Large intestine (tissue), 3 donors: ENCODE measurements at regions not wholly inside any gene's neighbourhood (a gene's known extent, or its start where the extent isn't known, plus 50 kb on each side); places are given as distances from the start of the nearest gene placed in this dataset.
"Not testable (repeated sequence)": the region's sequence is repeated elsewhere in the genome, so short reads cannot be mapped to it uniquely, and the experiment has no call there.

Source experiments
- DNase-seq, 2 donors: peaks; one replicate each; pipeline versions ENCODE4 v3.0.0 to v3.0.0-alpha.2; 2013
- H3K27ac ChIP-seq: one replicate; pipeline ENCODE4 v1.5.1; 2013; ENCODE audit warnings: low read length
- H3K27me3 ChIP-seq: 2 replicates; pipeline ENCODE4 v1.6.1; 2013; ENCODE audit warnings: low read length; ENCODE audit not compliant: control insufficient read depth, insufficient read depth
- H3K36me3 ChIP-seq: 2 replicates; pipeline ENCODE4 v1.6.1; 2013; ENCODE audit warnings: low read length; ENCODE audit not compliant: control insufficient read depth, insufficient read depth
- H3K4me1 ChIP-seq: one replicate; pipeline ENCODE4 v1.6.1; 2013; ENCODE audit warnings: low read length; ENCODE audit not compliant: control insufficient read depth, insufficient read depth
- H3K4me3 ChIP-seq: one replicate; pipeline ENCODE4 v1.5.1; 2013; ENCODE audit warnings: low read length
- H3K9me3 ChIP-seq: one replicate; pipeline ENCODE4 v1.6.1; 2013; ENCODE audit warnings: mild to moderate bottlenecking, low read depth, low read length, moderate library complexity; ENCODE audit not compliant: control insufficient read depth
- WGBS: methylation state at CpG from one replicate; pipeline ENCODE4 v1.1.5; 2013; ENCODE audit warnings: low lambda C conversion rate; ENCODE audit not compliant: insufficient coverage; 5-methylcytosine and 5-hydroxymethylcytosine counted together

DNA sequence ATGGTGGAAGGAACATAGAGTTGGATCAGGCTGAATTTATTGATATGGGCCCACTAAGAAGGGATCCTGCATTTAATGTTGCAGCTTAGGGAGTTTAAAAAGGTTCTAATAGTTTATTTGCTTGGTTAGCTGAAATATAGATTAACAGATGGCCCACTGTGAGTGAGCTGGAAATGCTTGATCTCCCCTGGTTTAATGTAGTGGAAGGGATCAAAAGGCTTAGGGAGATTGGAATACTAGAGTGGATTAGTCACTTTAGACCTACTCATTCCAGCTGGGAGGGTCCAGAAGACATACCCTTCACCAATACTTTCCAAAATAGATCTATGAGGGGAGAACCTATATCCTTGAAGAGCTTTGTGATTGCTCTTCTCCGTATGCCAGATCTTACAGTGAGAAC lies 130.1 kb upstream of the ZC3H12C start:
- DNase-seq: no peak
- no peak overlapping the region for H3K27ac ChIP-seq
- WGBS: no CpG with 5 or more reads among the region's 1 CpG
- no peaks in the 10 kb centered on the region for H3K9me3 ChIP-seq
- no peaks in the 10 kb centered on the region for H3K27me3 ChIP-seq
- H3K4me3 ChIP-seq: no peak overlapping the region
- no peaks in the 10 kb centered on the region for H3K36me3 ChIP-seq
- H3K4me1 ChIP-seq: no peaks in the 10 kb centered on the region

DNA sequence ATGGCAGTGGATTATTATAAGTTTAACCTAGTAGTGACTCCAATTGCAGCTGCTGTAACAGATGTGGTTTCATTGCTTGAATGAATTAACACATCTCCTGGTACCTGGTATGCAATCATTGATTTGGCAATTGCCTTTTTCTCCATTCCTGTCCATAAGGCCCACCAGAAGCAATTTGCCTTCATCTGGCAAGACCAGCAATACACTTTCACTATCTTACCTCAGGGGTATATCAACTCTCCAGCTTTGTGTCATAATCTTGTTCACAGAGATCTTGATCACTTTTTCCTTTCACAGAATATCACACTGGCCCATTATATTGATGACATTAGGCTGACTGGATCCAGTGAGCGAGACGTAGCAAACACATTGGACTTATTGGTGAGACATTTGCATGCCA lies 128.7 kb upstream of the ZC3H12C start:
- no peaks in the 10 kb centered on the region for H3K36me3 ChIP-seq
- no peak for DNase-seq
- no peak overlapping the region for H3K4me3 ChIP-seq
- 100% methylated on average over 1 of the region's 2 CpGs for WGBS
- H3K9me3 ChIP-seq: no peaks in the 10 kb centered on the region
- H3K27me3 ChIP-seq: no peaks in the 10 kb centered on the region
- H3K4me1 ChIP-seq: no peaks in the 10 kb centered on the region
- no peak overlapping the region for H3K27ac ChIP-seq

DNA sequence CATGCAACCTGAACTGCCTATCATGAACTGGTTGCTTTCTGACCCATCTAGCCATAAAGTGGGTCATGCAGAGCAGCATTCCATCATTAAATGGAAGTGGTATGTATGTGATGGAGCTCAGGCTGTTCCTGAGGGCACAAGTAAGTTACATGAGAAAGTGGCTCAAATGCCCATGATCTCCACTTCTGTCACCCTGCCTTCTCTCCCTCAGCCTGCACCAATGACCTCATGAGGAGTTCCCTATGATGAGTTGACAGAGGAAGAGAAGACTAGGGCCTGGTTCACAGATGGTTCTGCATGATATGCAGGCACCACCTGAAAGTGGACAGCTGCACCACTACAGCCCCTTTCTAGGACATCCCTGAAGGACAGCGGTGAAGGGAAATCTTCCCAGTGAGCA lies 127.7 kb upstream of the ZC3H12C start:
- DNase-seq, H3K27me3 ChIP-seq, H3K4me3 ChIP-seq, H3K4me1 ChIP-seq, H3K27ac ChIP-seq, H3K36me3 ChIP-seq, H3K9me3 ChIP-seq: not testable (repeated sequence)
- no CpG with 5 or more reads among the region's 1 CpG for WGBS

DNA sequence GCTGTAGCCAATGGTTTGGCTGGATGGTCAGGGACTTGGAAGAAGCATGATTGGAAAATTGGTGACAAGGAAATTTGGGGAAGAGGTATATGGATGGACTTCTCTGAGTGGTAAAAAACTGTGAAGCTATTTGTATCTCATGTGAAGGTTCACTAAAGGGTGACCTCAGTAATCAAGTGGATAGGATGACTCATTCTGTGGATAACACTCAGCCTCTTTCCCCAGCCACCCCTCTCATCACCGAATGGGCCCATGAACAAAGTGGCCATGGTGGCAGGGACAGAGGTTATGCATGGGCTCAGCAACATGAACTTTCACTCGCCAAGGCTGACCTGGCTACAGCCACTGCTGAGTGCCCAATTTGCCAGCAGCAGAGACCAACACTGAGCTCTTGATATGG lies 127.3 kb upstream of the ZC3H12C start:
- not testable (repeated sequence) for H3K9me3 ChIP-seq, H3K4me1 ChIP-seq, H3K27me3 ChIP-seq, H3K27ac ChIP-seq, H3K36me3 ChIP-seq, H3K4me3 ChIP-seq, DNase-seq
- no CpG with 5 or more reads among the region's 2 CpGs for WGBS

DNA sequence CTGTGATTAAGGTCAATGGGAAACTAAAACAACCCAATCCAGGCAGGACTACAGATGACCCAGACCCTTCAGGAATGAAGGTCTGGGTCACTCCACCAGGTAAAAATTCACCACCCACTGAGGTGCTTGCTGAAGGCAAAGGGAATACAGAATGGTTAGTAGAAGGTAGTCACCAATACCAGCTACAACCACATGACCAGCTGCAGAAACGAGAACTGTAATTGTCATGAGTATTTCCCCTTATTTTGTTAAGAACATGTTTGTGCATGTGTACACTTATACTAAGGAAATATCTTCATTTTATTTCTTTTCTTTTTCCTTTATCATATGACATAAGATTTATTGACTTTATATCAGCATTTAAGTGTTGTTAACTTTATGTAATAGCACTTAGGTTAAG lies 126.1 kb upstream of the ZC3H12C start:
- H3K9me3 ChIP-seq, H3K4me1 ChIP-seq, H3K36me3 ChIP-seq, H3K4me3 ChIP-seq, H3K27ac ChIP-seq, H3K27me3 ChIP-seq, DNase-seq: not testable (repeated sequence)
- WGBS: 100% methylated on average over 1 of the region's 1 CpG

DNA sequence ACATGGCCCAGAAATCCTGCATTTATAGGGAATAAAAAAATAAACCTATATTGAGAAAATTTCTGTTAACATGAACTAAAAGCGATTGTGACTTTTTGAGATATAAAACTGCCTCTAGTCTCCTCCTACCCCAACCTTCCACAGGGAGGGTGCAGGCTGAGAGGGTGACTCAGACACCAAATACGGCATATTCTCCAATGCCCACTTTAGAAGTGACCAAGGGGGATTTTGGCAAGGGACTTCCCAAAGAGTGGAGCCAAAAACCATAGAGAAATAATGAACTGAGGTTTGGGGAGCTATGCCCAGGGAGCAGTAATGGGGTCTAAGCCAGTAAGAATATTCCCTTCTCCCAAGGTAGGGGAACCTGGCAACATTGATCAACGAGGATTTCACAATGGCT lies 124.9 kb upstream of the ZC3H12C start:
- Histone ChIP-seq H3K27me3 (no peaks in the 10 kb centered on the region), H3K4me3 (no peak overlapping the region), H3K4me1 (no peaks in the 10 kb centered on the region), H3K36me3 (no peaks in the 10 kb centered on the region), H3K9me3 (no peaks in the 10 kb centered on the region), H3K27ac (no peak overlapping the region)
- no peak for DNase-seq
- 100% methylated on average over 1 of the region's 3 CpGs for WGBS

DNA sequence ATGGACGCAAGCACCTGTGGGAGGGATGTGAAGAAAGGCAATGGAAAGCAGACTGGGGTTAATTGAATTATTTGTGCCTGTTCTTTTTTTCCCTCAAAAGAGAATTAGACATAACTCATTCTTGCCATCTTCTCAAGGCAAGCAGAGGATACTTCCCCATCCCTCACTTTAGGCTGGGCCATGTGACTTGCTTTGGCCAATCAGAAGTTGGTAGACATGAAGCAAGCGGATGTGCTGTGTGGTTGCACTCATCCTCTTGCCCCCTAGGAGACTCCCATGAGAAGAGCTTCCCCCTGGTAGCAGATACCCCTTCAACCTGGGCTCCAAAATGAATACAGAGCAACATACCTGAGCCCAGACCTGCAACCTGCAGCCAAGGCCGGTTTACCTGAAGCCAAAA lies 124.4 kb upstream of the ZC3H12C start:
- no CpG with 5 or more reads among the region's 3 CpGs for WGBS
- H3K4me1 ChIP-seq: no peaks in the 10 kb centered on the region
- no peaks in the 10 kb centered on the region for H3K36me3 ChIP-seq
- H3K27ac ChIP-seq: no peak overlapping the region
- no peak for DNase-seq
- H3K9me3 ChIP-seq: no peaks in the 10 kb centered on the region
- no peak overlapping the region for H3K4me3 ChIP-seq
- no peaks in the 10 kb centered on the region for H3K27me3 ChIP-seq

DNA sequence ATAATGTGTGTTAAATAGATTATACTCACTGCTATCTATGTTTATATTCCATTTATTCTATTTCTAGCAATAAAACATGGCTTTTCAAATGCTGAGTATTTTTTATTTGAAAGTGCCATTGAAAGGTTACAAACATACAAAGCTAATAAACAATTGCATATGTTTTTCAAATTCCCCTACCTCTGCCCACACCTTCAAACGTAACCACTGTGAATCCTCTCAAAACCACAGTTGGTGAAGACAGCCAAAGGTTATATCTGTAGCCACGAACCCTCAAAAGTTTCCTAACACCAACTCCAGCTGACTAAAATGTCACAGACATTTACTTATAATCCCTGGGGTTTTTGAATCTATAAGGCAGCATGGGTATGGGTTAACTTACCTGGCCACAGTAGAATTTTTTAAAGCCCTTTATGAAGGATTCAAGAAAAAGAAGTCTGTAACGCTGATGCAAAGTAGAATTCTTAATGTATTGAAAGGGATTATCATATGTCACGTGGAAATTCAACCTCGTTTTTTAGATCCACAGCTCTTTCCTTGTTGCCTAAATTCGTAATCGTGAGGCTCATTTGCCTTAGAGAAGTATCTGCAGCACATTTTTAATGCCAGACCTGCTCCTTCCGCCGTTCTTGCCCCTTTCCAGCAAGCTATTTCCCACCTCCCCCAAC lies 122.5 kb upstream of the ZC3H12C start:
- no peaks in the 10 kb centered on the region for H3K36me3 ChIP-seq
- WGBS: 87% methylated on average over 3 of the region's 9 CpGs

DNA sequence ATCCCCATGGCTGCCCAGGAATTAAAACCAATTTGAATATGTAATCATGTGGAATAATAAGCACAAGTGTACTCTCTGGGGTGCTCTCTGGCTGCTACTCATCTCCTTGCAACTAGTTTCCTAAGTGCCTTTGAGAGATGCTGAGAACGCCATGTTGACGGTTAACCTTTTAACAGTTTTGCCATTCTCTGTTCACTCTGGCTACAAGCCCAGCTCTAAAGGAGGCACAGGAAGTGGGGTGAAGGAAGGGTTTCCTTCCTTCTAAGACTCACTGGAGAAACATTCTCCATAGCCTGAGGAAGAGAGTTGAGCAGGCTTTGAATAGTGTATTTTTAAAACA lies 122.0 kb upstream of the ZC3H12C start:
- no peak for DNase-seq
- WGBS: no CpG with 5 or more reads among the region's 2 CpGs

More for the DNA sequence above, 122.5 kb upstream of the ZC3H12C start:
- Histone ChIP-seq H3K27me3 (no peaks in the 10 kb centered on the region), H3K9me3 (no peaks in the 10 kb centered on the region), H3K27ac (no peak overlapping the region), H3K4me1 (no peaks in the 10 kb centered on the region), H3K4me3 (no peak overlapping the region)
- no peak for DNase-seq

DNA sequence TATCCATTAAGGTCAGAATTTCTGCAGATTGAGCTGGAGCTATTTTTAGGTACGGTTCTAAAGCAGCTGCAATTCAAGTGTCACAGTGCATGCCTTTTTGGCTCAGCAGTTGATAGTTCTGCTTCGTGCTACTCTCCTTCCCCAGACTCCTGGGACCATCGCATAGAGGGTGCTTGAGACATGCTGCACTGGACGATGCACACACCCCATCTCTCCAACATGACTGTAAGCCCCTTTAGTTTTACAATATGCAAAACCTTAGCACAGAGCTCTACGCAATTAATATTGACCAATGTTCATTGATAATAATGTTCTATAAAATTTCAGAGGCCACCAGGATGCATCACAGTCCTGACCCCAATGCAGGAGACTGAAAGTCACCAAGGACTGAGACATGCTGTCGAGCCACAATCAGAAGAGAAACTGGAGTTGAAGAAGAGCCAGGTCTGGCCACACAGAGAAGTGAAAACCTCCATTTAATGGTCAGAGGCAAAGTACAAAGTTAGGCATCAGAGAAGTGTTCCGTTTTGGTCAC lies 120.9 kb upstream of the ZC3H12C start:
- WGBS: no CpG with 5 or more reads among the region's 7 CpGs
- DNase-seq: no peak
- Histone ChIP-seq H3K27me3 (no peaks in the 10 kb centered on the region), H3K27ac (no peak overlapping the region), H3K4me1 (no peaks in the 10 kb centered on the region), H3K4me3 (no peak overlapping the region), H3K36me3 (no peaks in the 10 kb centered on the region), H3K9me3 (no peaks in the 10 kb centered on the region)

More for the DNA sequence above, 122.0 kb upstream of the ZC3H12C start:
- H3K4me3 ChIP-seq: no peak overlapping the region
- H3K9me3 ChIP-seq: no peaks in the 10 kb centered on the region
- no peak overlapping the region for H3K27ac ChIP-seq
- no peaks in the 10 kb centered on the region for H3K27me3 ChIP-seq
- no peaks in the 10 kb centered on the region for H3K4me1 ChIP-seq
- no peaks in the 10 kb centered on the region for H3K36me3 ChIP-seq

DNA sequence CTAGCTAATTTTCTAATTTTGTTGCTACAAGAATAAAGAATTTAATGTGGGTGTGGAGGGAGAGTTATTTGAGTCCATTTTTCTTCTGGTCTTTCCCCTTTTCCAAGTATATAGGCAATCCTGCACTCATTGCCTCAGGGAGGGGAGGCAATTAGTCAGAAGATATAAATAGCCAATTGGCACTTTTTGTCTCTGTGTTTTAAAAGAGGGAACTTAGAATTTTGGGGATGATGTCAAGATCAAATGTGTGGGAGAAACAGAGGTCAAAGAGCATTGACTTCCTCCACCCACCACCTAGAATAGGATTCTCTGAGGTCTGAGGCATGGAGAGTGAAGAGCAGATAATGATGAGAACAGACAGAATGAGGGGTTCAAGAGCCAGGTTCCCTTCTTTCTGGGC lies 120.3 kb upstream of the ZC3H12C start:
- Histone ChIP-seq H3K4me1 (no peaks in the 10 kb centered on the region), H3K9me3 (peaks cover 5% of the 10 kb centered on the region), H3K36me3 (no peaks in the 10 kb centered on the region), H3K4me3 (no peak overlapping the region), H3K27ac (no peak overlapping the region), H3K27me3 (no peaks in the 10 kb centered on the region)
- DNase-seq: no peak
